HepG2 (cell line): ENCODE measurements at regions not wholly inside any gene's neighbourhood (a gene's known extent, or its start where the extent isn't known, plus 50 kb on each side); places are given as distances from the start of the nearest gene placed in this dataset.
A peak's percentile ranks its signal among the peaks of the same experiment; 100 is the strongest.
"Not testable (repeated sequence)": the region's sequence is repeated elsewhere in the genome, so short reads cannot be mapped to it uniquely, and the experiment has no call there.

Experiments
- ATAC-seq: fragments of 200-7000 bp; cut with Tn5 transposase; 3 replicates; pipeline ENCODE4 v1.9.1; 2020; ENCODE audit warnings: mild to moderate bottlenecking, moderate library complexity
- BruUV-seq: library from RNA; stranded (reverse); fragments of 400-500 nt; replicated peaks from 2 replicates; lab custom pipeline; 2021; lab: Mats Ljungman, UMichigan
- CTCF ChIA-PET: fragments of 300-600 bp; formaldehyde crosslinking; extraction: SDS; loops from one replicate; lab custom pipeline; 2021; ENCODE audit warnings: low total read pairs, inconsistent platforms, low intra/inter-chr PET ratio; lab: Yijun Ruan, JAX
- POLR2A ChIA-PET: fragments of 350-600 bp; sonication (Branson Sonifier 250); formaldehyde crosslinking; loops from one replicate; lab custom pipeline; 2020; ENCODE audit warnings: antibody characterized with exemption, inconsistent platforms; lab: Yijun Ruan, JAX
- DNase-seq: peaks from one replicate; pipeline ENCODE4 v3.0.0-alpha.2; 2015; ENCODE audit warnings: low spot score
- FAIRE-seq: peaks from 3 replicates; lab custom pipeline; 2011; peaks lifted over from hg19 to GRCh38; lab: Jason Lieb, UNC
- H2AFZ ChIP-seq: one replicate; pipeline ENCODE4 v1.6.1; 2011; ENCODE audit warnings: low read length, inconsistent platforms
- H3K27ac ChIP-seq: fragments of 300-600 bp; 3 replicates; pipeline ENCODE4 v1.8.0; 2011; ENCODE audit warnings: mixed run types, mild to moderate bottlenecking, mixed read lengths, low read length, inconsistent platforms; ENCODE audit not compliant: insufficient read depth; ENCODE audit errors: extremely low read length
- H3K27me3 ChIP-seq, 2 experiments: fragments of 200-600 bp in 1 of 2; 2 replicates in 1 of 2; 3 replicates in 1 of 2; pipeline versions ENCODE4 v1.6.0 to v1.8.0; 2011; ENCODE audit warnings: low read length in 2 of 2, mild to moderate bottlenecking in 2 of 2, moderate library complexity in 2 of 2, inconsistent platforms in 1 of 2; ENCODE audit not compliant: insufficient read depth in 2 of 2, control insufficient read depth in 1 of 2
- H3K36me3 ChIP-seq, 2 experiments: fragments of 200-600 bp in 1 of 2; replicated peaks in 1 of 2; 2 replicates in 1 of 2; 3 replicates in 1 of 2; pipeline versions ENCODE4 v1.5.1 to v1.8.0; 2011; ENCODE audit warnings: low read length in 2 of 2, inconsistent platforms in 1 of 2; ENCODE audit not compliant: insufficient read depth in 2 of 2, control insufficient read depth in 1 of 2
- H3K4me1 ChIP-seq: 2 replicates; pipeline ENCODE4 v1.5.1; 2012; ENCODE audit warnings: low read length, inconsistent platforms; ENCODE audit not compliant: insufficient read depth
- H3K4me2 ChIP-seq: 2 replicates; pipeline ENCODE4 v1.6.0; 2011; ENCODE audit warnings: low read depth, low read length, inconsistent platforms
- H3K4me3 ChIP-seq, 3 experiments: fragments of 200-600 bp in 1 of 3; sonication (generic), shearing (Covaris generic) in 1 of 3; replicated peaks in 1 of 3; 2 replicates each; pipeline ENCODE4 v1.5.1; 2011 to 2016; ENCODE audit warnings: low read length in 3 of 3, inconsistent platforms in 2 of 3, low read depth in 2 of 3, mild to moderate bottlenecking in 2 of 3, control low read depth in 1 of 3, mixed read lengths in 1 of 3; ENCODE audit not compliant: insufficient read depth in 1 of 3
- H3K79me2 ChIP-seq: one replicate; pipeline ENCODE4 v1.6.1; 2011; ENCODE audit warnings: low read length, inconsistent platforms; ENCODE audit not compliant: insufficient read depth
- H3K9ac ChIP-seq: 2 replicates; pipeline ENCODE4 v1.6.0; 2011; ENCODE audit warnings: mild to moderate bottlenecking, low read depth, low read length, inconsistent platforms; ENCODE audit not compliant: insufficient read depth
- H3K9me3 ChIP-seq: 2 replicates; pipeline ENCODE4 v1.5.1; 2012; ENCODE audit warnings: mild to moderate bottlenecking, low read length
- H4K20me1 ChIP-seq: 2 replicates; pipeline ENCODE4 v1.6.0; 2011; ENCODE audit warnings: inconsistent platforms, mild to moderate bottlenecking, low read length, moderate library complexity; ENCODE audit not compliant: insufficient read depth
- AGO2 ChIP-seq: fragments of 200-400 bp; formaldehyde crosslinking; optimal IDR thresholded peaks from 2 replicates; pipeline ENCODE3; 2017; ENCODE audit warnings: mild to moderate bottlenecking, low read depth, low read length, moderate library complexity
- NFIC ChIP-seq: IDR thresholded peaks from 2 replicates; pipeline ENCODE4 v1.6.1; 2012; ENCODE audit warnings: mild to moderate bottlenecking, low read length, inconsistent platforms
- NPAS2 ChIP-seq: sonication (generic); formaldehyde crosslinking; IDR thresholded peaks from 2 replicates; pipeline ENCODE4 v1.8.0; 2022; ENCODE audit warnings: mild to moderate bottlenecking, missing genetic modification reagents, borderline replicate concordance
- RFXANK ChIP-seq: IDR thresholded peaks from 2 replicates; pipeline ENCODE4 v1.6.1; 2016
- RNF219 ChIP-seq: sonication (generic); formaldehyde crosslinking; IDR thresholded peaks from 2 replicates; pipeline ENCODE4 v1.5.0; 2020; ENCODE audit warnings: mild to moderate bottlenecking, missing genetic modification reagents
- XBP1 ChIP-seq: sonication (generic); formaldehyde crosslinking; IDR thresholded peaks from 2 replicates; pipeline ENCODE4 v1.5.0; 2020; ENCODE audit warnings: missing genetic modification reagents
- ZBTB14 ChIP-seq: sonication (generic); formaldehyde crosslinking; IDR thresholded peaks from 2 replicates; pipeline ENCODE4 v1.4.0; 2020; ENCODE audit warnings: missing genetic modification reagents
- ZBTB38 ChIP-seq: sonication (generic); formaldehyde crosslinking; IDR thresholded peaks from 2 replicates; pipeline ENCODE4 v1.5.1; 2020; ENCODE audit warnings: mild to moderate bottlenecking, missing genetic modification reagents
- ZNF260 ChIP-seq: sonication (generic); formaldehyde crosslinking; IDR thresholded peaks from 2 replicates; pipeline ENCODE4 v1.4.0; 2020; ENCODE audit warnings: missing genetic modification reagents, low read depth, mild to moderate bottlenecking, borderline replicate concordance
- ZNF768 ChIP-seq: sonication (generic); formaldehyde crosslinking; IDR thresholded peaks from 2 replicates; pipeline ENCODE4 v1.4.0; 2020; ENCODE audit warnings: missing genetic modification reagents
- ZNF800 ChIP-seq: sonication (generic); formaldehyde crosslinking; IDR thresholded peaks from 2 replicates; pipeline ENCODE4 v1.4.0; 2020; ENCODE audit warnings: missing genetic modification reagents
- WGBS: methylation state at CpG from one replicate; pipeline ENCODE4 v1.1.6; 2017; ENCODE audit warnings: low lambda C conversion rate; 5-methylcytosine and 5-hydroxymethylcytosine counted together
- in situ Hi-C: cut with HindIII; loops from 2 replicates; pipeline ENCODE4 v1.10.0; 2017; ENCODE audit warnings: low pct_unique_long_range_greater_than_20kb; ENCODE audit not compliant: extremely low pct_ligation_motif_present
- intact Hi-C: fragments of 100-400 bp; cut with micrococcal nuclease; formaldehyde crosslinking; loops from one replicate; pipeline ENCODE4 v1.10.0; 2022; ENCODE audit not compliant: unreplicated experiment

- BruUV-seq, FAIRE-seq, H3K27me3 ChIP-seq, H3K36me3 ChIP-seq, H4K20me1 ChIP-seq, in situ Hi-C loops, H3K9me3 ChIP-seq, CTCF ChIA-PET, H3K79me2 ChIP-seq, DNase-seq, H2AFZ ChIP-seq, H3K4me3 ChIP-seq, ATAC-seq: not testable (repeated sequence)
- peak overlapping the region; percentile 51; the same call in 1 of the 2 replicates for H3K4me2 ChIP-seq
- intact Hi-C loops: loop anchor here (10.0 kb wide), 1 partner anchor 594 kb away; no protein-coding TSS in a partner anchor
- POLR2A ChIA-PET: interaction anchor here (1.4 to 4.2 kb wide), 4 partner anchors 116 to 622 kb away, joined by 8 to 72 read pairs (median 20); partner anchors contain the start of gene TBX3
- peak overlapping the region; percentile 85 for H3K27ac ChIP-seq
- 99% methylated on average over 7 of the region's 8 CpGs for WGBS
- H3K9ac ChIP-seq: peak overlapping the region; percentile 58
- peak; percentile 47; the same call in 1 of the 2 replicates for TF ChIP-seq ZBTB38 (CRISPR knock-in tag)
- peaks cover 54% of the 10 kb centered on the region for H3K4me1 ChIP-seq
Observed at GRCh38 chr12:114800566-114800965, 116.6 kb upstream of the TBX3 start.

- FAIRE-seq (peak; percentile 97), DNase-seq (peak; percentile 100), ATAC-seq (peak; percentile 99)
- POLR2A ChIA-PET: interaction anchor here (0.6 to 4.2 kb wide), 21 partner anchors 10 to 623 kb away, joined by 3 to 72 read pairs (median 7); partner anchors contain the start of gene TBX3
- Histone ChIP-seq H3K4me1 (peaks cover 46% of the 10 kb centered on the region), H3K27ac (peak overlapping the region; percentile 85), H2AFZ (no peak overlapping the region), H3K27me3 (no peaks in the 10 kb centered on the region), H4K20me1 (no peaks in the 10 kb centered on the region), H3K9ac (peak overlapping the region; percentile 58), H3K9me3 (no peaks in the 10 kb centered on the region), H3K79me2 (no peaks in the 10 kb centered on the region), H3K4me2 (peak overlapping the region; percentile 57), H3K4me3 (no peak overlapping the region), H3K36me3 (no peaks in the 10 kb centered on the region)
- 24% methylated on average over 14 of the region's 16 CpGs for WGBS
- intact Hi-C loops: loop anchor here (1.0 to 10.0 kb wide), 4 partner anchors 55 to 595 kb away; partner anchors contain the start of gene TBX3
- CTCF ChIA-PET: no interaction called here
- in situ Hi-C loops: no loop called here
- BruUV-seq: TSS peak; percentile 67
- TF ChIP-seq ZNF768 (CRISPR knock-in tag) (peak; percentile 71), XBP1 (CRISPR knock-in tag) (no peak), RNF219 (peak; percentile 97), AGO2 (no peak), ZNF260 (CRISPR knock-in tag) (no peak), NFIC (peak; percentile 91), RFXANK (CRISPR knock-in tag) (no peak), ZNF800 (no peak), ZBTB14 (CRISPR knock-in tag) (no peak), NPAS2 (CRISPR knock-in tag) (no peak)
Observed at GRCh38 chr12:114799574-114800487, 115.9 kb upstream of the TBX3 start.
